Globus pallidus (tissue), 1 donor: ENCODE measurements at regions not wholly inside any gene's neighbourhood (a gene's known extent, or its start where the extent isn't known, plus 50 kb on each side); places are given as distances from the start of the nearest gene placed in this dataset.
A peak's percentile ranks its signal among the peaks of the same experiment; 100 is the strongest.

ENCODE experiments used
- DNase-seq: peaks from one replicate; pipeline ENCODE4 v3.0.0-alpha.2; 2015; ENCODE audit warnings: low spot score

GRCh38 chr3:18295171-18295920 is 129.8 kb downstream of the SATB1 start:
- no peak for DNase-seq

- no peak for DNase-seq
Measured at GRCh38 chr3:18290157-18290556, 135.0 kb downstream of the SATB1 start.

- no peak for DNase-seq
Measured at GRCh38 chr3:18288243-18288642, 136.9 kb downstream of the SATB1 start.

GRCh38 chr3:18284716-18285115 is 140.4 kb downstream of the SATB1 start:
- no peak for DNase-seq

GRCh38 chr3:18283680-18284079 is 141.5 kb downstream of the SATB1 start:
- DNase-seq = no peak

GRCh38 chr3:18282507-18282906 is 142.6 kb downstream of the SATB1 start:
- peak; percentile 38 for DNase-seq

GRCh38 chr3:18279226-18279737 is 145.9 kb downstream of the SATB1 start:
- no peak for DNase-seq

GRCh38 chr3:18264853-18265252 is 160.3 kb downstream of the SATB1 start:
- no peak for DNase-seq

GRCh38 chr3:18264361-18264760 is 160.8 kb downstream of the SATB1 start:
- no peak for DNase-seq

GRCh38 chr3:18258492-18258891 is 166.6 kb downstream of the SATB1 start:
- DNase-seq = no peak

GRCh38 chr3:18252578-18252977 is 172.6 kb downstream of the SATB1 start:
- DNase-seq = no peak

- DNase-seq = no peak
Measured at GRCh38 chr3:18250991-18251390, 174.1 kb downstream of the SATB1 start.

GRCh38 chr3:18249126-18249525 is 176.0 kb downstream of the SATB1 start:
- no peak for DNase-seq

GRCh38 chr3:18247776-18248310 is 177.3 kb downstream of the SATB1 start:
- DNase-seq = no peak

- no peak for DNase-seq
Measured at GRCh38 chr3:18247139-18247695, 177.9 kb downstream of the SATB1 start.

- no peak for DNase-seq
Measured at GRCh38 chr3:18246336-18247060, 178.6 kb downstream of the SATB1 start.

GRCh38 chr3:18245721-18246120 is 179.4 kb downstream of the SATB1 start:
- DNase-seq = no peak

GRCh38 chr3:18241837-18242236 is 183.3 kb downstream of the SATB1 start:
- DNase-seq = no peak

GRCh38 chr3:18239674-18240073 is 185.5 kb downstream of the SATB1 start:
- DNase-seq = no peak

- no peak for DNase-seq
Measured at GRCh38 chr3:18238746-18239331, 186.3 kb downstream of the SATB1 start.

- DNase-seq = no peak
Measured at GRCh38 chr3:18238332-18238731, 186.8 kb downstream of the SATB1 start.

- DNase-seq = no peak
Measured at GRCh38 chr3:18237251-18238005, 187.7 kb downstream of the SATB1 start.
